ENCODE measurements at regions not wholly inside any gene's neighbourhood (a gene's known extent, or its start where the extent isn't known, plus 50 kb on each side); places are given as distances from the start of the nearest gene placed in this dataset.

DNA sequence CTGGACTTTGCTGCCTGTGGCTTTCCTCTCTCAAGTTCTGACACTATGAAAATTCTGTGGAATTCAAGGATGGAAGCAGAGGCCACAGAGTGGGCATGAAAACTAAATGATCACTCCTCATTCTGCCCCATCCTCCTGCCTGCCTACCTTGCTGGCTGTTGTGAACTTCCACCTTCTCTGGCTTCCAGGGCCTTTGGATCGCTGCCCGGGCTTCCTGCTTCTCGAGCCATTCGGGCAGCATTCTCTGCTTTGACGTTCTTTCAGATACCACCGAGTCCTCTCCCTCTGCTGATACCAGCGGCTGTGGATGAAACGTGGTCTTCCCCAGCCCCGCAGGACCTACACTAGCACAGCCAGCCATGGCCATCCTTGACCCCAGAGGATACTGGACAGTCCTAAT is 327.7 kb upstream of the SLC14A2 start:
- TF ChIP-seq, protein P1, sequence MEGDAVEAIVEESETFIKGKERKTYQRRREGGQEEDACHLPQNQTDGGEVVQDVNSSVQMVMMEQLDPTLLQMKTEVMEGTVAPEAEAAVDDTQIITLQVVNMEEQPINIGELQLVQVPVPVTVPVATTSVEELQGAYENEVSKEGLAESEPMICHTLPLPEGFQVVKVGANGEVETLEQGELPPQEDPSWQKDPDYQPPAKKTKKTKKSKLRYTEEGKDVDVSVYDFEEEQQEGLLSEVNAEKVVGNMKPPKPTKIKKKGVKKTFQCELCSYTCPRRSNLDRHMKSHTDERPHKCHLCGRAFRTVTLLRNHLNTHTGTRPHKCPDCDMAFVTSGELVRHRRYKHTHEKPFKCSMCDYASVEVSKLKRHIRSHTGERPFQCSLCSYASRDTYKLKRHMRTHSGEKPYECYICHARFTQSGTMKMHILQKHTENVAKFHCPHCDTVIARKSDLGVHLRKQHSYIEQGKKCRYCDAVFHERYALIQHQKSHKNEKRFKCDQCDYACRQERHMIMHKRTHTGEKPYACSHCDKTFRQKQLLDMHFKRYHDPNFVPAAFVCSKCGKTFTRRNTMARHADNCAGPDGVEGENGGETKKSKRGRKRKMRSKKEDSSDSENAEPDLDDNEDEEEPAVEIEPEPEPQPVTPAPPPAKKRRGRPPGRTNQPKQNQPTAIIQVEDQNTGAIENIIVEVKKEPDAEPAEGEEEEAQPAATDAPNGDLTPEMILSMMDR (conservative IDR thresholded peaks at IDR 0.05; ENCODE audit: low read depth, low read length): no peak
- TF ChIP-seq EZH2phosphoT487 (IDR thresholded peaks at IDR 0.05; ENCODE audit: borderline replicate concordance, low read length) (no peak), EZH2 (IDR thresholded peaks at IDR 0.05; ENCODE audit: low read length, unreplicated experiment) (no peak)

Data from PC-3 (cell line).